ENCODE measurements at regions not wholly inside any gene's neighbourhood (a gene's known extent, or its start where the extent isn't known, plus 50 kb on each side); places are given as distances from the start of the nearest gene placed in this dataset.

GRCh38 chr13:111508164-111508870 is 187.9 kb downstream of the TEX29 start:
- Histone ChIP-seq H3K36me3 (replicated peaks; ENCODE audit: insufficient read depth, low read length) (no peaks in the 10 kb centered on the region), H3K4me1 (ENCODE audit: low read length) (no peaks in the 10 kb centered on the region), H3F3A (ENCODE audit: insufficient read depth, low read length) (no peaks in the 10 kb centered on the region), H4K20me1 (ENCODE audit: insufficient read depth, low read length) (no peaks in the 10 kb centered on the region), H3K4me3 (ENCODE audit: low read length) (no peak overlapping the region), H3K9ac (ENCODE audit: low read length) (no peak overlapping the region), H3K27me3 (replicated peaks; ENCODE audit: insufficient read depth, low read length) (no peaks in the 10 kb centered on the region), H3K79me2 (ENCODE audit: low read length) (peaks cover 7% of the 10 kb centered on the region), H3K4me2 (ENCODE audit: low read depth, low read length) (no peak overlapping the region), H3K27ac (ENCODE audit: low read length) (no peak overlapping the region), H3K9me2 (replicated peaks; ENCODE audit: insufficient read depth, low read length) (no peaks in the 10 kb centered on the region), H2AFZ (ENCODE audit: low read length) (no peak overlapping the region), H3K9me3 (replicated peaks; ENCODE audit: insufficient read depth, low read length) (no peaks in the 10 kb centered on the region)
- no peak for DNase-seq
- TF ChIP-seq CTCF (IDR thresholded peaks at IDR 0.05; ENCODE audit: low read length), result no peak
- no peak for TF ChIP-seq EZH2phosphoT487 (IDR thresholded peaks at IDR 0.05; ENCODE audit: low read length)
- no peak for TF ChIP-seq EZH2 (optimal IDR thresholded peaks at IDR 0.05; ENCODE audit: low read depth, low read length)

GRCh38 chr13:111508902-111509509 is 188.6 kb downstream of the TEX29 start:
- no peaks in the 10 kb centered on the region for H3K9me3 ChIP-seq (replicated peaks; ENCODE audit: insufficient read depth, low read length)
- H2AFZ ChIP-seq (ENCODE audit: low read length), result no peak overlapping the region
- no peak for DNase-seq
- peaks cover 3% of the 10 kb centered on the region; the same call in 1 of the 2 replicates for H3K79me2 ChIP-seq (ENCODE audit: low read length)
- H3K4me1 ChIP-seq (ENCODE audit: low read length), result no peaks in the 10 kb centered on the region
- TF ChIP-seq EZH2phosphoT487 (IDR thresholded peaks at IDR 0.05; ENCODE audit: low read length) (no peak), CTCF (IDR thresholded peaks at IDR 0.05; ENCODE audit: low read length) (no peak), EZH2 (optimal IDR thresholded peaks at IDR 0.05; ENCODE audit: low read depth, low read length) (no peak)
- no peak overlapping the region for H3K27ac ChIP-seq (ENCODE audit: low read length)
- no peaks in the 10 kb centered on the region for H3F3A ChIP-seq (ENCODE audit: insufficient read depth, low read length)
- no peaks in the 10 kb centered on the region for H3K36me3 ChIP-seq (replicated peaks; ENCODE audit: insufficient read depth, low read length)
- H3K4me2 ChIP-seq (ENCODE audit: low read depth, low read length), result no peak overlapping the region
- no peak overlapping the region for H3K4me3 ChIP-seq (ENCODE audit: low read length)
- H4K20me1 ChIP-seq (ENCODE audit: insufficient read depth, low read length), result no peaks in the 10 kb centered on the region
- H3K27me3 ChIP-seq (replicated peaks; ENCODE audit: insufficient read depth, low read length), result no peaks in the 10 kb centered on the region
- no peaks in the 10 kb centered on the region for H3K9me2 ChIP-seq (replicated peaks; ENCODE audit: insufficient read depth, low read length)
- H3K9ac ChIP-seq (ENCODE audit: low read length), result no peak overlapping the region

GRCh38 chr13:111510502-111511218 is 190.2 kb downstream of the TEX29 start:
- H3F3A ChIP-seq (ENCODE audit: insufficient read depth, low read length), result no peaks in the 10 kb centered on the region
- no peaks in the 10 kb centered on the region for H3K27me3 ChIP-seq (replicated peaks; ENCODE audit: insufficient read depth, low read length)
- no peak overlapping the region for H2AFZ ChIP-seq (ENCODE audit: low read length)
- H3K79me2 ChIP-seq (ENCODE audit: low read length), result peaks cover 3% of the 10 kb centered on the region; the same call in 1 of the 2 replicates
- H3K4me1 ChIP-seq (ENCODE audit: low read length), result no peaks in the 10 kb centered on the region
- no peak overlapping the region for H3K9ac ChIP-seq (ENCODE audit: low read length)
- H3K36me3 ChIP-seq (replicated peaks; ENCODE audit: insufficient read depth, low read length), result no peaks in the 10 kb centered on the region
- no peak overlapping the region for H3K27ac ChIP-seq (ENCODE audit: low read length)
- no peak for TF ChIP-seq EZH2phosphoT487 (IDR thresholded peaks at IDR 0.05; ENCODE audit: low read length)
- TF ChIP-seq EZH2 (optimal IDR thresholded peaks at IDR 0.05; ENCODE audit: low read depth, low read length), result no peak
- no peak for TF ChIP-seq CTCF (IDR thresholded peaks at IDR 0.05; ENCODE audit: low read length)
- no peak overlapping the region for H3K4me2 ChIP-seq (ENCODE audit: low read depth, low read length)
- H3K9me3 ChIP-seq (replicated peaks; ENCODE audit: insufficient read depth, low read length), result no peaks in the 10 kb centered on the region
- H4K20me1 ChIP-seq (ENCODE audit: insufficient read depth, low read length), result no peaks in the 10 kb centered on the region
- no peak for DNase-seq
- no peaks in the 10 kb centered on the region for H3K9me2 ChIP-seq (replicated peaks; ENCODE audit: insufficient read depth, low read length)
- no peak overlapping the region for H3K4me3 ChIP-seq (ENCODE audit: low read length)
